MM.1S (cell line): ENCODE measurements at regions not wholly inside any gene's neighbourhood (a gene's known extent, or its start where the extent isn't known, plus 50 kb on each side); places are given as distances from the start of the nearest gene placed in this dataset.

Experiments
- DNase-seq: peaks from one replicate; pipeline ENCODE4 v3.0.0-alpha.2; 2015
- H2AFZ ChIP-seq: fragments of 300-600 bp; sonication (generic); 2 replicates; pipeline ENCODE4 v1.6.0; 2016; ENCODE audit warnings: antibody characterized with exemption, low read length
- H3F3A ChIP-seq: fragments of 300-600 bp; sonication (generic); 2 replicates; pipeline ENCODE4 v1.6.1; 2016; ENCODE audit warnings: mild to moderate bottlenecking, antibody characterized with exemption, low read length, moderate library complexity, mixed read lengths; ENCODE audit not compliant: insufficient read depth
- H3K27ac ChIP-seq: fragments of 300-600 bp; sonication (generic); 2 replicates; pipeline ENCODE4 v1.5.1; 2016; ENCODE audit warnings: mild to moderate bottlenecking, low read length
- H3K27me3 ChIP-seq: fragments of 300-600 bp; sonication (generic); replicated peaks from 2 replicates; pipeline ENCODE4 v1.6.0; 2016; ENCODE audit warnings: low read length; ENCODE audit not compliant: insufficient read depth
- H3K36me3 ChIP-seq: fragments of 300-600 bp; sonication (generic); replicated peaks from 2 replicates; pipeline ENCODE4 v1.6.1; 2016; ENCODE audit warnings: mild to moderate bottlenecking, low read length, mixed read lengths; ENCODE audit not compliant: insufficient read depth
- H3K4me1 ChIP-seq: fragments of 300-600 bp; sonication (generic); 2 replicates; pipeline ENCODE4 v1.6.1; 2016; ENCODE audit warnings: low read length, mixed read lengths
- H3K4me2 ChIP-seq: fragments of 300-600 bp; sonication (generic); 2 replicates; pipeline ENCODE4 v1.6.0; 2016; ENCODE audit warnings: low read depth, low read length
- H3K4me3 ChIP-seq: fragments of 300-600 bp; sonication (generic); 2 replicates; pipeline ENCODE4 v1.5.1; 2016; ENCODE audit warnings: low read length, mixed read lengths
- H3K79me2 ChIP-seq: fragments of 300-600 bp; sonication (generic); 2 replicates; pipeline ENCODE4 v1.6.1; 2016; ENCODE audit warnings: mixed run types, low read length, mixed read lengths
- H3K9ac ChIP-seq: fragments of 300-600 bp; sonication (generic); 2 replicates; pipeline ENCODE4 v1.6.1; 2016; ENCODE audit warnings: low read length, mixed read lengths
- H3K9me2 ChIP-seq: fragments of 300-600 bp; sonication (generic); replicated peaks from 2 replicates; pipeline ENCODE4 v1.6.1; 2016; ENCODE audit warnings: mild to moderate bottlenecking, low read length, mixed read lengths; ENCODE audit not compliant: insufficient read depth
- H3K9me3 ChIP-seq: fragments of 300-600 bp; sonication (generic); replicated peaks from 2 replicates; pipeline ENCODE4 v1.6.1; 2016; ENCODE audit warnings: mild to moderate bottlenecking, low read length, mixed read lengths; ENCODE audit not compliant: insufficient read depth
- H4K20me1 ChIP-seq: fragments of 300-600 bp; sonication (generic); 2 replicates; pipeline ENCODE4 v1.6.1; 2016; ENCODE audit warnings: mild to moderate bottlenecking, low read length, moderate library complexity, mixed read lengths; ENCODE audit not compliant: insufficient read depth
- EZH2 ChIP-seq: fragments of 300-600 bp; sonication (generic); optimal IDR thresholded peaks from 2 replicates; pipeline ENCODE3; 2017; ENCODE audit warnings: low read depth, mild to moderate bottlenecking, antibody characterized with exemption, low read length, mixed read lengths
- EZH2phosphoT487 ChIP-seq: fragments of 300-600 bp; sonication (generic); IDR thresholded peaks from 2 replicates; pipeline ENCODE4 v1.6.1; 2018; ENCODE audit warnings: antibody characterized with exemption, low read length
- TF ChIP-seq, protein P1 (sequence below): fragments of 300-600 bp; sonication (generic); IDR thresholded peaks from 2 replicates; pipeline ENCODE4 v1.5.1; 2016; ENCODE audit warnings: antibody characterized with exemption, low read length, mixed read lengths

DNA sequence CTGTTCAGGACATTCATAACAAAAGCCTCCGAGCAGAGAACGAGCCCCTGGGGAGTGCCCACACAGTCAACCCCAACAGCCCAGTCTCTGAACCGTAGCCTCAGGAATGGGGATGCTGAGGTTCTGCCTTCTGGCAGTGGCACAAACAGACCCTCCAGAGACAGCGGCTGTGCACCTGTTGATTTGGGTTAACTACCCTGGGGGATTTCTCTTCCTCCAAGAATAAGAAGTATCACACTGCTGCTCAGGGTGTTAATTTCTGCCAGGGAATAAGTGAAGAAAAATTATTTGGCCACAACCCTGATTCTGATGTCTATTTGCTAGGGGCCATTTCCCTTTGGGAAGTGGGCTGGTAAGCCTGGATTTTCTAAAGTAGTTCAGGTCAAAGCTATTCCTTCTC, 51.0 kb upstream of the PIRT start:
- DNase-seq = no peak
- H3K9me2 ChIP-seq = no peaks in the 10 kb centered on the region
- no peaks in the 10 kb centered on the region for H4K20me1 ChIP-seq
- TF ChIP-seq, protein P1, sequence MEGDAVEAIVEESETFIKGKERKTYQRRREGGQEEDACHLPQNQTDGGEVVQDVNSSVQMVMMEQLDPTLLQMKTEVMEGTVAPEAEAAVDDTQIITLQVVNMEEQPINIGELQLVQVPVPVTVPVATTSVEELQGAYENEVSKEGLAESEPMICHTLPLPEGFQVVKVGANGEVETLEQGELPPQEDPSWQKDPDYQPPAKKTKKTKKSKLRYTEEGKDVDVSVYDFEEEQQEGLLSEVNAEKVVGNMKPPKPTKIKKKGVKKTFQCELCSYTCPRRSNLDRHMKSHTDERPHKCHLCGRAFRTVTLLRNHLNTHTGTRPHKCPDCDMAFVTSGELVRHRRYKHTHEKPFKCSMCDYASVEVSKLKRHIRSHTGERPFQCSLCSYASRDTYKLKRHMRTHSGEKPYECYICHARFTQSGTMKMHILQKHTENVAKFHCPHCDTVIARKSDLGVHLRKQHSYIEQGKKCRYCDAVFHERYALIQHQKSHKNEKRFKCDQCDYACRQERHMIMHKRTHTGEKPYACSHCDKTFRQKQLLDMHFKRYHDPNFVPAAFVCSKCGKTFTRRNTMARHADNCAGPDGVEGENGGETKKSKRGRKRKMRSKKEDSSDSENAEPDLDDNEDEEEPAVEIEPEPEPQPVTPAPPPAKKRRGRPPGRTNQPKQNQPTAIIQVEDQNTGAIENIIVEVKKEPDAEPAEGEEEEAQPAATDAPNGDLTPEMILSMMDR = no peak
- TF ChIP-seq EZH2phosphoT487 (no peak), EZH2 (no peak)
- H3K4me2 ChIP-seq = no peak overlapping the region
- H3K27ac ChIP-seq = no peak overlapping the region
- no peaks in the 10 kb centered on the region for H3K9me3 ChIP-seq
- H3K36me3 ChIP-seq = no peaks in the 10 kb centered on the region
- no peaks in the 10 kb centered on the region for H3K4me1 ChIP-seq
- H3K79me2 ChIP-seq = no peaks in the 10 kb centered on the region
- no peak overlapping the region for H2AFZ ChIP-seq
- no peak overlapping the region for H3K4me3 ChIP-seq
- no peaks in the 10 kb centered on the region for H3F3A ChIP-seq
- no peaks in the 10 kb centered on the region for H3K27me3 ChIP-seq
- H3K9ac ChIP-seq = no peak overlapping the region
